ENCODE measurements at regions not wholly inside any gene's neighbourhood (a gene's known extent, or its start where the extent isn't known, plus 50 kb on each side); places are given as distances from the start of the nearest gene placed in this dataset.

GRCh38 chr12:65570451-65571130 lies 253.7 kb upstream of the HMGA2 start:
- H4K20me1 ChIP-seq (ENCODE audit: insufficient read depth, low read length): no peaks in the 10 kb centered on the region
- no peak overlapping the region for H3K27ac ChIP-seq (ENCODE audit: low read length)

GRCh38 chr12:65574867-65575266 lies 249.4 kb upstream of the HMGA2 start:
- Histone ChIP-seq H3F3A (ENCODE audit: insufficient read depth, low read length) (no peaks in the 10 kb centered on the region), H3K79me2 (ENCODE audit: low read length) (no peaks in the 10 kb centered on the region), H4K20me1 (ENCODE audit: insufficient read depth, low read length) (no peaks in the 10 kb centered on the region), H3K4me1 (ENCODE audit: low read length) (no peaks in the 10 kb centered on the region), H3K9me2 (replicated peaks; ENCODE audit: insufficient read depth, low read length) (no peaks in the 10 kb centered on the region), H3K4me2 (ENCODE audit: low read depth, low read length) (no peak overlapping the region), H3K4me3 (ENCODE audit: low read length) (no peak overlapping the region), H3K27ac (ENCODE audit: low read length) (no peak overlapping the region), H3K27me3 (replicated peaks; ENCODE audit: insufficient read depth, low read length) (no peaks in the 10 kb centered on the region), H3K9me3 (replicated peaks; ENCODE audit: insufficient read depth, low read length) (no peaks in the 10 kb centered on the region), H2AFZ (ENCODE audit: low read length) (no peak overlapping the region), H3K9ac (ENCODE audit: low read length) (no peak overlapping the region), H3K36me3 (replicated peaks; ENCODE audit: insufficient read depth, low read length) (no peaks in the 10 kb centered on the region)
- no peak for DNase-seq
- TF ChIP-seq CTCF (IDR thresholded peaks at IDR 0.05; ENCODE audit: low read length): no peak
- TF ChIP-seq EZH2phosphoT487 (IDR thresholded peaks at IDR 0.05; ENCODE audit: low read length): no peak
- TF ChIP-seq EZH2 (optimal IDR thresholded peaks at IDR 0.05; ENCODE audit: low read depth, low read length): no peak

More at GRCh38 chr12:65570451-65571130, 253.7 kb upstream of the HMGA2 start:
- no peak overlapping the region for H3K4me2 ChIP-seq (ENCODE audit: low read depth, low read length)
- H3K79me2 ChIP-seq (ENCODE audit: low read length): no peaks in the 10 kb centered on the region
- H2AFZ ChIP-seq (ENCODE audit: low read length): no peak overlapping the region
- no peaks in the 10 kb centered on the region for H3K36me3 ChIP-seq (replicated peaks; ENCODE audit: insufficient read depth, low read length)
- H3K27me3 ChIP-seq (replicated peaks; ENCODE audit: insufficient read depth, low read length): no peaks in the 10 kb centered on the region
- no peaks in the 10 kb centered on the region for H3K9me2 ChIP-seq (replicated peaks; ENCODE audit: insufficient read depth, low read length)
- no peak overlapping the region for H3K9ac ChIP-seq (ENCODE audit: low read length)
- no peaks in the 10 kb centered on the region for H3F3A ChIP-seq (ENCODE audit: insufficient read depth, low read length)
- DNase-seq: no peak
- no peak overlapping the region for H3K4me3 ChIP-seq (ENCODE audit: low read length)
- H3K9me3 ChIP-seq (replicated peaks; ENCODE audit: insufficient read depth, low read length): no peaks in the 10 kb centered on the region
- no peaks in the 10 kb centered on the region for H3K4me1 ChIP-seq (ENCODE audit: low read length)
- TF ChIP-seq EZH2 (optimal IDR thresholded peaks at IDR 0.05; ENCODE audit: low read depth, low read length) (no peak), EZH2phosphoT487 (IDR thresholded peaks at IDR 0.05; ENCODE audit: low read length) (no peak), CTCF (IDR thresholded peaks at IDR 0.05; ENCODE audit: low read length) (no peak)

- Histone ChIP-seq H2AFZ (ENCODE audit: low read length) (no peak overlapping the region), H3F3A (ENCODE audit: insufficient read depth, low read length) (no peaks in the 10 kb centered on the region), H3K79me2 (ENCODE audit: low read length) (no peaks in the 10 kb centered on the region), H3K27me3 (replicated peaks; ENCODE audit: insufficient read depth, low read length) (no peaks in the 10 kb centered on the region), H3K27ac (ENCODE audit: low read length) (no peak overlapping the region), H3K4me1 (ENCODE audit: low read length) (no peaks in the 10 kb centered on the region), H3K4me2 (ENCODE audit: low read depth, low read length) (no peak overlapping the region), H3K9ac (ENCODE audit: low read length) (no peak overlapping the region), H4K20me1 (ENCODE audit: insufficient read depth, low read length) (no peaks in the 10 kb centered on the region), H3K9me3 (replicated peaks; ENCODE audit: insufficient read depth, low read length) (no peaks in the 10 kb centered on the region), H3K9me2 (replicated peaks; ENCODE audit: insufficient read depth, low read length) (no peaks in the 10 kb centered on the region), H3K4me3 (ENCODE audit: low read length) (no peak overlapping the region), H3K36me3 (replicated peaks; ENCODE audit: insufficient read depth, low read length) (no peaks in the 10 kb centered on the region)
- no peak for DNase-seq
- no peak for TF ChIP-seq EZH2phosphoT487 (IDR thresholded peaks at IDR 0.05; ENCODE audit: low read length)
- TF ChIP-seq CTCF (IDR thresholded peaks at IDR 0.05; ENCODE audit: low read length): no peak
- TF ChIP-seq EZH2 (optimal IDR thresholded peaks at IDR 0.05; ENCODE audit: low read depth, low read length): no peak
Observed at GRCh38 chr12:65584016-65584415, 240.3 kb upstream of the HMGA2 start.

Data from MM.1S (cell line).